H1 (cell line): ENCODE measurements at regions not wholly inside any gene's neighbourhood (a gene's known extent, or its start where the extent isn't known, plus 50 kb on each side); places are given as distances from the start of the nearest gene placed in this dataset.

Experiments
- BRCA1 ChIP-seq: IDR thresholded peaks from 2 replicates; pipeline ENCODE4 v1.6.1; 2012; ENCODE audit warnings: low read depth, low read length, improper control_type of control experiment
- CREB1 ChIP-seq: IDR thresholded peaks from 2 replicates; pipeline ENCODE4 v1.6.1; 2012; ENCODE audit warnings: inconsistent platforms
- PHF8 ChIP-seq: fragments of 200-600 bp; sonication (generic); conservative IDR thresholded peaks from 2 replicates; pipeline ENCODE4 v1.7.1; 2012; ENCODE audit warnings: low read depth, mild to moderate bottlenecking, inconsistent platforms, low read length, moderate library complexity
- POLR2A ChIP-seq, 2 experiments: IDR thresholded peaks; 1 replicate in 1 of 2; 2 replicates in 1 of 2; pipeline ENCODE4 v1.6.1; 2011; ENCODE audit warnings: low read depth in 2 of 2, low read length in 2 of 2, mild to moderate bottlenecking in 2 of 2; ENCODE audit errors: control extremely low read depth in 1 of 2
- POLR2AphosphoS5 ChIP-seq: IDR thresholded peaks from 2 replicates; pipeline ENCODE4 v1.6.1; 2011; ENCODE audit warnings: low read depth, low read length
- RFX5 ChIP-seq: IDR thresholded peaks from 2 replicates; pipeline ENCODE4 v1.6.1; 2011; ENCODE audit warnings: low read depth, low read length, improper control_type of control experiment, borderline replicate concordance
- TF ChIP-seq, protein P1 (sequence below): IDR thresholded peaks from 2 replicates; pipeline ENCODE4 v1.6.1; 2011; ENCODE audit warnings: low read length, improper control_type of control experiment
- TF ChIP-seq, protein P2 (sequence below), 3 experiments: IDR thresholded peaks; 1 replicate in 2 of 3; 2 replicates in 1 of 3; pipeline versions ENCODE4 v1.5.1 to v1.6.1; 2011; ENCODE audit warnings: low read length in 3 of 3, mild to moderate bottlenecking in 3 of 3, inconsistent platforms in 2 of 3, low read depth in 1 of 3, moderate library complexity in 1 of 3; ENCODE audit not compliant: insufficient read depth in 1 of 3; ENCODE audit errors: control extremely low read depth in 1 of 3

DNA sequence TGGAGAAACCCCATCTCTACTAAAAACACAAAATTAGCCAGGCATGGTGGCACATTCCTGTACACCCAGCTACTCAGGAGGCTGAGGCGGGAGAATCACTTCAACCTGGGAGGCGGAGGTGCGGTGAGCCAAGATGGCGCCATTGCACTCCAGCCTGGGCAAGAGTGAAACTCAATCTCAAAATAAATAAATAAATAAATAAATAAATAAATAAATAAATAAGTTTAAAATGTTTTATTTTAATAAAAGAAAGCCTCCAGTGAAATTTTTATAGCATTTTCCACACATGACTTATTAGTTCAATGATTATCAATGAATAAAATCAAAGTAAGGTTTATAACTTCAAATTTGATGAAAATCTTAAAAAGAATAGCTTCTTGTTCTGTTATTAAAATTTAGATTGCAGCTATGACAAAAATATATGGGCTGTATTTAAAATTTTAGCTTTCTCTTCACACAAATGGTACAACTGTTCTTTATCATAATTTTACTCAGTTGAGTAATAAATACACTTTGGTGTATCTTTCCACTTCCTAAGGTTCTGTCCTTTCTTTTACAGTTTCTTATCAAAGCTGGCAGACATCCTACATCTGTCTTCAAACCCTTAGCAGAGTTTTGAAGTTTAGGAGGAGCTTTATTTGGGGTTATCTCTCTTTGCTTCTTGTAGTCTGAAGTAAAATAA, 78.4 kb upstream of the ZSWIM2 start:
- TF ChIP-seq PHF8, result no peak
- TF ChIP-seq RFX5, result no peak
- no peak for TF ChIP-seq CREB1
- TF ChIP-seq POLR2AphosphoS5, result no peak
- TF ChIP-seq BRCA1, result no peak
- TF ChIP-seq, protein P1, sequence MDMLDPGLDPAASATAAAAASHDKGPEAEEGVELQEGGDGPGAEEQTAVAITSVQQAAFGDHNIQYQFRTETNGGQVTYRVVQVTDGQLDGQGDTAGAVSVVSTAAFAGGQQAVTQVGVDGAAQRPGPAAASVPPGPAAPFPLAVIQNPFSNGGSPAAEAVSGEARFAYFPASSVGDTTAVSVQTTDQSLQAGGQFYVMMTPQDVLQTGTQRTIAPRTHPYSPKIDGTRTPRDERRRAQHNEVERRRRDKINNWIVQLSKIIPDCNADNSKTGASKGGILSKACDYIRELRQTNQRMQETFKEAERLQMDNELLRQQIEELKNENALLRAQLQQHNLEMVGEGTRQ, result no peak
- TF ChIP-seq, protein P2, sequence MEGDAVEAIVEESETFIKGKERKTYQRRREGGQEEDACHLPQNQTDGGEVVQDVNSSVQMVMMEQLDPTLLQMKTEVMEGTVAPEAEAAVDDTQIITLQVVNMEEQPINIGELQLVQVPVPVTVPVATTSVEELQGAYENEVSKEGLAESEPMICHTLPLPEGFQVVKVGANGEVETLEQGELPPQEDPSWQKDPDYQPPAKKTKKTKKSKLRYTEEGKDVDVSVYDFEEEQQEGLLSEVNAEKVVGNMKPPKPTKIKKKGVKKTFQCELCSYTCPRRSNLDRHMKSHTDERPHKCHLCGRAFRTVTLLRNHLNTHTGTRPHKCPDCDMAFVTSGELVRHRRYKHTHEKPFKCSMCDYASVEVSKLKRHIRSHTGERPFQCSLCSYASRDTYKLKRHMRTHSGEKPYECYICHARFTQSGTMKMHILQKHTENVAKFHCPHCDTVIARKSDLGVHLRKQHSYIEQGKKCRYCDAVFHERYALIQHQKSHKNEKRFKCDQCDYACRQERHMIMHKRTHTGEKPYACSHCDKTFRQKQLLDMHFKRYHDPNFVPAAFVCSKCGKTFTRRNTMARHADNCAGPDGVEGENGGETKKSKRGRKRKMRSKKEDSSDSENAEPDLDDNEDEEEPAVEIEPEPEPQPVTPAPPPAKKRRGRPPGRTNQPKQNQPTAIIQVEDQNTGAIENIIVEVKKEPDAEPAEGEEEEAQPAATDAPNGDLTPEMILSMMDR (IDR thresholded peaks at IDR 0.05; ENCODE audit: control extremely low read depth in 1 of 3, insufficient read depth in 1 of 3, low read depth in 1 of 3, low read length in 3 of 3), result no peak
- TF ChIP-seq POLR2A (IDR thresholded peaks at IDR 0.05; ENCODE audit: control extremely low read depth in 1 of 2, low read depth in 2 of 2, low read length in 2 of 2), result no peak
